ENCODE measurements at regions not wholly inside any gene's neighbourhood (a gene's known extent, or its start where the extent isn't known, plus 50 kb on each side); places are given as distances from the start of the nearest gene placed in this dataset.

DNA sequence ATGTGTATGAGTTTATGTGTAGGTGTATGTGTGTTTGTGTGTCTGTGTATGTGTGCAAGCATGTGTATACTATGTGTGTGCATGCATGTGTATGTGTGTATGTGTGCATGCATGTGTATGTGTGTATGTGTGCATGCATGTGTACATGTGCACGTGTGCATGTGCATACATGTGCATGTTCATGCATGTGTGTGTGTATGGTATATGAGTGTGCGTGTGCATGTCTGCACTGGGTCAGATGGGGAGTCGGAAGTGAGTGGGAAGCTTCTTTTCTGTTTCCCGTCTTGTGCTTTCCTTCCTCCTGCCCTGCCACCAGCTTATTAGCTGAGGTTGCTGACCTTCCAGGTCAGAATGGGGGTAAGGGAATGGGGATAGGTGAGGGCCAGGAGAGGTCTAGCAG is 174.7 kb downstream of the MAP2K4 start:
- TF ChIP-seq CTCF (IDR thresholded peaks at IDR 0.05) (no peak), POLR2A (IDR thresholded peaks at IDR 0.05) (no peak)

Measured in prostate gland (tissue), 2 donors.